Astrocyte (in vitro differentiated cells and primary cell): ENCODE measurements at regions not wholly inside any gene's neighbourhood (a gene's known extent, or its start where the extent isn't known, plus 50 kb on each side); places are given as distances from the start of the nearest gene placed in this dataset.

Experiments
- DNase-seq: peaks from one replicate; pipeline ENCODE4 v3.0.0-alpha.2; 2010; ENCODE audit warnings: low read depth
- FAIRE-seq: peaks from 2 replicates; lab custom pipeline; 2011; peaks lifted over from hg19 to GRCh38; lab: Jason Lieb, UNC
- H2AFZ ChIP-seq: 2 replicates; pipeline ENCODE4 v1.6.0; 2012; ENCODE audit warnings: low read depth, low read length, inconsistent platforms
- H3K27ac ChIP-seq: 2 replicates; pipeline ENCODE4 v1.5.1; 2011; ENCODE audit warnings: low read depth, low read length, inconsistent platforms
- H3K27me3 ChIP-seq: 2 replicates; pipeline ENCODE4 v1.6.0; 2011; ENCODE audit warnings: low read length, inconsistent platforms; ENCODE audit not compliant: insufficient read depth
- H3K36me3 ChIP-seq: 2 replicates; pipeline ENCODE4 v1.5.1; 2011; ENCODE audit warnings: low read length, inconsistent platforms; ENCODE audit not compliant: insufficient read depth
- H3K4me1 ChIP-seq: 2 replicates; pipeline ENCODE4 v1.5.1; 2011; ENCODE audit warnings: low read length, inconsistent platforms; ENCODE audit not compliant: insufficient read depth
- H3K4me2 ChIP-seq: 2 replicates; pipeline ENCODE4 v1.6.0; 2012; ENCODE audit warnings: low read length, inconsistent platforms
- H3K4me3 ChIP-seq: 2 replicates; pipeline ENCODE4 v1.5.1; 2011; ENCODE audit warnings: low read depth, mild to moderate bottlenecking, low read length, inconsistent platforms; ENCODE audit not compliant: insufficient read depth
- H3K79me2 ChIP-seq: 2 replicates; pipeline ENCODE4 v1.6.0; 2012; ENCODE audit warnings: mild to moderate bottlenecking, low read length, inconsistent platforms; ENCODE audit not compliant: insufficient read depth
- H3K9ac ChIP-seq: 2 replicates; pipeline ENCODE4 v1.6.0; 2012; ENCODE audit warnings: mild to moderate bottlenecking, low read length, inconsistent platforms
- H3K9me3 ChIP-seq: 2 replicates; pipeline ENCODE4 v1.5.1; 2012; ENCODE audit warnings: low read depth, mild to moderate bottlenecking, low read length, inconsistent platforms; ENCODE audit not compliant: insufficient read depth
- H4K20me1 ChIP-seq: 2 replicates; pipeline ENCODE4 v1.6.0; 2012; ENCODE audit warnings: low read length, inconsistent platforms; ENCODE audit not compliant: insufficient read depth
- H3K27ac Mint-ChIP-seq: one replicate; pipeline ENCODE4 v1.8.0; 2021; ENCODE audit warnings: mild to moderate bottlenecking, mixed read lengths; ENCODE audit not compliant: unreplicated experiment
- H3K27me3 Mint-ChIP-seq: one replicate; pipeline ENCODE4 v1.8.0; 2021; ENCODE audit warnings: low read depth, mixed read lengths; ENCODE audit not compliant: unreplicated experiment
- H3K36me3 Mint-ChIP-seq: one replicate; pipeline ENCODE4 v1.8.0; 2021; ENCODE audit warnings: low read depth, mixed read lengths; ENCODE audit not compliant: unreplicated experiment
- H3K4me1 Mint-ChIP-seq: one replicate; pipeline ENCODE4 v1.8.0; 2021; ENCODE audit warnings: low read depth, mixed read lengths; ENCODE audit not compliant: unreplicated experiment
- H3K4me3 Mint-ChIP-seq: one replicate; pipeline ENCODE4 v1.8.0; 2021; ENCODE audit warnings: mild to moderate bottlenecking, moderate library complexity, mixed read lengths; ENCODE audit not compliant: unreplicated experiment
- H3K9me3 Mint-ChIP-seq: one replicate; pipeline ENCODE4 v1.8.0; 2021; ENCODE audit warnings: mild to moderate bottlenecking, mixed read lengths; ENCODE audit not compliant: unreplicated experiment
- EZH2 ChIP-seq: IDR thresholded peaks from 2 replicates; pipeline ENCODE4 v1.6.1; 2012; ENCODE audit warnings: mild to moderate bottlenecking, low read length, inconsistent platforms; ENCODE audit not compliant: insufficient read depth
- TF ChIP-seq, protein P1 (sequence below): IDR thresholded peaks from 2 replicates; pipeline ENCODE4 v1.5.1; 2011; ENCODE audit warnings: low read depth, mild to moderate bottlenecking, inconsistent platforms, low read length, moderate library complexity; ENCODE audit not compliant: insufficient read depth

GRCh38 chr13:27004866-27005265 is 166.7 kb downstream of the USP12 start:
- H3K36me3 Mint-ChIP-seq = no peaks in the 10 kb centered on the region
- FAIRE-seq (no peak), DNase-seq (no peak)
- peaks cover 19% of the 10 kb centered on the region for H3K27me3 ChIP-seq
- no peak overlapping the region for H3K27ac Mint-ChIP-seq
- peaks cover 4% of the 10 kb centered on the region for H3K4me1 ChIP-seq
- peaks cover 52% of the 10 kb centered on the region for H3K27me3 Mint-ChIP-seq
- H3K4me1 Mint-ChIP-seq = no peaks in the 10 kb centered on the region
- no peaks in the 10 kb centered on the region for H3K79me2 ChIP-seq
- H3K4me3 ChIP-seq = no peak overlapping the region
- no peaks in the 10 kb centered on the region for H4K20me1 ChIP-seq
- no peak overlapping the region for H2AFZ ChIP-seq
- peaks cover 17% of the 10 kb centered on the region for H3K9me3 Mint-ChIP-seq
- H3K4me2 ChIP-seq = no peak overlapping the region
- no peak overlapping the region for H3K9ac ChIP-seq
- no peaks in the 10 kb centered on the region for H3K9me3 ChIP-seq
- no peak overlapping the region for H3K4me3 Mint-ChIP-seq
- H3K36me3 ChIP-seq = no peaks in the 10 kb centered on the region
- no peak overlapping the region for H3K27ac ChIP-seq
- no peak for TF ChIP-seq EZH2
- TF ChIP-seq, protein P1, sequence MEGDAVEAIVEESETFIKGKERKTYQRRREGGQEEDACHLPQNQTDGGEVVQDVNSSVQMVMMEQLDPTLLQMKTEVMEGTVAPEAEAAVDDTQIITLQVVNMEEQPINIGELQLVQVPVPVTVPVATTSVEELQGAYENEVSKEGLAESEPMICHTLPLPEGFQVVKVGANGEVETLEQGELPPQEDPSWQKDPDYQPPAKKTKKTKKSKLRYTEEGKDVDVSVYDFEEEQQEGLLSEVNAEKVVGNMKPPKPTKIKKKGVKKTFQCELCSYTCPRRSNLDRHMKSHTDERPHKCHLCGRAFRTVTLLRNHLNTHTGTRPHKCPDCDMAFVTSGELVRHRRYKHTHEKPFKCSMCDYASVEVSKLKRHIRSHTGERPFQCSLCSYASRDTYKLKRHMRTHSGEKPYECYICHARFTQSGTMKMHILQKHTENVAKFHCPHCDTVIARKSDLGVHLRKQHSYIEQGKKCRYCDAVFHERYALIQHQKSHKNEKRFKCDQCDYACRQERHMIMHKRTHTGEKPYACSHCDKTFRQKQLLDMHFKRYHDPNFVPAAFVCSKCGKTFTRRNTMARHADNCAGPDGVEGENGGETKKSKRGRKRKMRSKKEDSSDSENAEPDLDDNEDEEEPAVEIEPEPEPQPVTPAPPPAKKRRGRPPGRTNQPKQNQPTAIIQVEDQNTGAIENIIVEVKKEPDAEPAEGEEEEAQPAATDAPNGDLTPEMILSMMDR = no peak

GRCh38 chr13:27004326-27004725 is 167.3 kb downstream of the USP12 start:
- H3K27me3 Mint-ChIP-seq = peaks cover 52% of the 10 kb centered on the region
- no peaks in the 10 kb centered on the region for H3K4me1 Mint-ChIP-seq
- peaks cover 19% of the 10 kb centered on the region for H3K27me3 ChIP-seq
- no peak overlapping the region for H3K27ac Mint-ChIP-seq
- H3K27ac ChIP-seq = no peak overlapping the region
- H3K4me3 Mint-ChIP-seq = no peak overlapping the region
- H3K36me3 ChIP-seq = no peaks in the 10 kb centered on the region
- no peak for TF ChIP-seq EZH2
- TF ChIP-seq, protein P1 = no peak
- H3K4me3 ChIP-seq = no peak overlapping the region
- H3K9me3 Mint-ChIP-seq = peaks cover 17% of the 10 kb centered on the region
- no peaks in the 10 kb centered on the region for H4K20me1 ChIP-seq
- H3K36me3 Mint-ChIP-seq = no peaks in the 10 kb centered on the region
- H3K79me2 ChIP-seq = no peaks in the 10 kb centered on the region
- H2AFZ ChIP-seq = no peak overlapping the region
- H3K9me3 ChIP-seq = no peaks in the 10 kb centered on the region
- FAIRE-seq (no peak), DNase-seq (no peak)
- H3K4me1 ChIP-seq = peaks cover 4% of the 10 kb centered on the region
- no peak overlapping the region for H3K9ac ChIP-seq
- no peak overlapping the region for H3K4me2 ChIP-seq

DNA sequence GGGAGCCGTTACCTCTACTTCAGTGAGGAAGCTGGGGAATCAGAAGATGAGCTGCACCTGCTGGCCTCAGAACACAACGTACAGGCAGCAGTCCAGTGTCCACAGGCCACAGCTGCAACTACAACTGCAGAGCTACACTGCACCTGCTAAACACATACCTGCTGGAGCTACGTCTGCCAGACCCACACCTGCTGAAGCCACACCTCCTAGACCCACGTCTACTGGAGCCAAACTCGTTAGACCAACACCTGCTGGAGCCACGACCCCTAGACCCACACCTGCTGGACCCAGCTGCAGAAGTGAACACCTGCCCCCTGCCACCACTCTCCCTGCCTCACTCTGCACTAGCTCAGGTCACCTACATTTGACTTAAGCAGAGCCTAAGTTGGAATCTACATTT is 169.9 kb downstream of the USP12 start:
- Histone ChIP-seq H3K27me3 (peaks cover 10% of the 10 kb centered on the region), H3K4me2 (no peak overlapping the region), H3K9me3 (no peaks in the 10 kb centered on the region), H3K9ac (no peak overlapping the region), H3K4me3 (no peak overlapping the region), H3K27ac (no peak overlapping the region), H3K79me2 (no peaks in the 10 kb centered on the region), H2AFZ (no peak overlapping the region), H3K4me1 (peaks cover 2% of the 10 kb centered on the region), H4K20me1 (no peaks in the 10 kb centered on the region), H3K36me3 (no peaks in the 10 kb centered on the region)
- FAIRE-seq = no peak
- no peaks in the 10 kb centered on the region for H3K36me3 Mint-ChIP-seq
- H3K4me3 Mint-ChIP-seq = no peak overlapping the region
- H3K27ac Mint-ChIP-seq = no peak overlapping the region
- TF ChIP-seq EZH2 = no peak
- TF ChIP-seq, protein P1 = no peak
- no peaks in the 10 kb centered on the region for H3K4me1 Mint-ChIP-seq
- peaks cover 17% of the 10 kb centered on the region for H3K9me3 Mint-ChIP-seq
- no peak for DNase-seq
- H3K27me3 Mint-ChIP-seq = peaks cover 43% of the 10 kb centered on the region
